ENCODE measurements at regions not wholly inside any gene's neighbourhood (a gene's known extent, or its start where the extent isn't known, plus 50 kb on each side); places are given as distances from the start of the nearest gene placed in this dataset.
"Not testable (repeated sequence)": the region's sequence is repeated elsewhere in the genome, so short reads cannot be mapped to it uniquely, and the experiment has no call there.

GRCh38 chr20:48502758-48503157 is 325.0 kb downstream of the PREX1 start:
- no peak overlapping the region for H3K27ac ChIP-seq
- H3K4me1 ChIP-seq: no peaks in the 10 kb centered on the region
- H3K4me3 ChIP-seq: no peak overlapping the region
- H3K27me3 ChIP-seq: no peaks in the 10 kb centered on the region
- intact Hi-C loops (cut with DNase I): no loop called here
- peak in 1 of 2 donors; percentile 30 for DNase-seq (ENCODE audit: low spot score in 2 of 2)
- H3K36me3 ChIP-seq: no peaks in the 10 kb centered on the region
- TF ChIP-seq CTCF (IDR thresholded peaks at IDR 0.05): no peak
- no peaks in the 10 kb centered on the region for H3K9me3 ChIP-seq

GRCh38 chr20:48502016-48502415 is 325.8 kb downstream of the PREX1 start:
- Histone ChIP-seq H3K4me1 (no peaks in the 10 kb centered on the region), H3K27ac (no peak overlapping the region), H3K27me3 (no peaks in the 10 kb centered on the region), H3K36me3 (no peaks in the 10 kb centered on the region), H3K9me3 (no peaks in the 10 kb centered on the region), H3K4me3 (no peak overlapping the region)
- TF ChIP-seq CTCF (IDR thresholded peaks at IDR 0.05): no peak
- intact Hi-C loops (cut with DNase I): no loop called here
- DNase-seq (ENCODE audit: low spot score in 2 of 2): peak in 1 of 2 donors; percentile 54

GRCh38 chr20:48500900-48501299 is 326.9 kb downstream of the PREX1 start:
- H3K4me3 ChIP-seq; intact Hi-C loops (cut with DNase I); H3K27me3 ChIP-seq; H3K36me3 ChIP-seq; H3K4me1 ChIP-seq; H3K27ac ChIP-seq; H3K9me3 ChIP-seq: not testable (repeated sequence)
- peak in 1 of 2 donors; percentile 48 for DNase-seq (ENCODE audit: low spot score in 2 of 2)

- DNase-seq (ENCODE audit: low spot score in 2 of 2); H3K36me3 ChIP-seq; intact Hi-C loops (cut with DNase I); H3K27me3 ChIP-seq; H3K4me3 ChIP-seq; H3K27ac ChIP-seq; H3K4me1 ChIP-seq; H3K9me3 ChIP-seq: not testable (repeated sequence)
Measured at GRCh38 chr20:48498939-48499338, 328.9 kb downstream of the PREX1 start.

GRCh38 chr20:48498125-48498524 is 329.7 kb downstream of the PREX1 start:
- H3K36me3 ChIP-seq; H3K4me1 ChIP-seq; H3K4me3 ChIP-seq; H3K9me3 ChIP-seq; H3K27me3 ChIP-seq; H3K27ac ChIP-seq; intact Hi-C loops (cut with DNase I): not testable (repeated sequence)
- peak in 1 of 2 donors; percentile 25 for DNase-seq (ENCODE audit: low spot score in 2 of 2)

- H3K4me1 ChIP-seq: no peaks in the 10 kb centered on the region
- no peaks in the 10 kb centered on the region for H3K36me3 ChIP-seq
- intact Hi-C loops (cut with DNase I): no loop called here
- H3K27me3 ChIP-seq: no peaks in the 10 kb centered on the region
- DNase-seq (ENCODE audit: low spot score in 2 of 2): peak in 1 of 2 donors; percentile 24
- no peaks in the 10 kb centered on the region for H3K9me3 ChIP-seq
- H3K27ac ChIP-seq: no peak overlapping the region
- H3K4me3 ChIP-seq: no peak overlapping the region
- no peak for TF ChIP-seq CTCF (IDR thresholded peaks at IDR 0.05)
Measured at GRCh38 chr20:48493966-48494365, 333.8 kb downstream of the PREX1 start.

- intact Hi-C loops (cut with DNase I); H3K27me3 ChIP-seq; H3K4me1 ChIP-seq; H3K4me3 ChIP-seq; H3K9me3 ChIP-seq; H3K27ac ChIP-seq; H3K36me3 ChIP-seq: not testable (repeated sequence)
- peak in 1 of 2 donors; percentile 27 for DNase-seq (ENCODE audit: low spot score in 2 of 2)
Measured at GRCh38 chr20:48493331-48493730, 334.5 kb downstream of the PREX1 start.

GRCh38 chr20:48492715-48493070 is 335.1 kb downstream of the PREX1 start:
- Histone ChIP-seq H3K4me1 (no peaks in the 10 kb centered on the region), H3K36me3 (no peaks in the 10 kb centered on the region), H3K27ac (no peak overlapping the region), H3K27me3 (no peaks in the 10 kb centered on the region), H3K4me3 (no peak overlapping the region), H3K9me3 (no peaks in the 10 kb centered on the region)
- DNase-seq (ENCODE audit: low spot score in 2 of 2): no peak
- intact Hi-C loops (cut with DNase I): no loop called here
- no peak for TF ChIP-seq CTCF (IDR thresholded peaks at IDR 0.05)

Measured in ascending aorta (tissue), 2 donors.